BJ (cell line): ENCODE measurements at regions not wholly inside any gene's neighbourhood (a gene's known extent, or its start where the extent isn't known, plus 50 kb on each side); places are given as distances from the start of the nearest gene placed in this dataset.

ENCODE experiments used
- CTCF ChIA-PET: fragments of 350-600 bp; formaldehyde crosslinking; extraction: SDS; loops from one replicate; lab custom pipeline; 2021; ENCODE audit warnings: antibody characterized with exemption, inconsistent platforms; lab: Yijun Ruan, JAX
- POLR2A ChIA-PET: fragments of 300-600 bp; sonication (Branson Sonifier 250); formaldehyde crosslinking; extraction: SDS; loops from one replicate; lab custom pipeline; 2021; ENCODE audit warnings: antibody characterized with exemption; lab: Charles Lee
- DNase-seq: peaks from one replicate; pipeline ENCODE4 v3.0.0-alpha.2; 2011; ENCODE audit warnings: low read depth
- H3K27me3 ChIP-seq: 2 replicates; pipeline ENCODE4 v1.6.0; 2011; ENCODE audit warnings: low read length; ENCODE audit not compliant: control insufficient read depth, insufficient read depth
- H3K36me3 ChIP-seq: 2 replicates; pipeline ENCODE4 v1.5.1; 2011; ENCODE audit warnings: low read length; ENCODE audit not compliant: control insufficient read depth, insufficient read depth
- H3K4me3 ChIP-seq: 2 replicates; pipeline ENCODE4 v1.5.1; 2011; ENCODE audit warnings: low read depth, mild to moderate bottlenecking, control low read depth, low read length
- TF ChIP-seq, protein P1 (sequence below): IDR thresholded peaks from 2 replicates; pipeline ENCODE4 v1.5.1; 2011; ENCODE audit warnings: low read depth, mild to moderate bottlenecking, control low read depth, inconsistent platforms, low read length, moderate library complexity; ENCODE audit not compliant: insufficient read depth

DNA sequence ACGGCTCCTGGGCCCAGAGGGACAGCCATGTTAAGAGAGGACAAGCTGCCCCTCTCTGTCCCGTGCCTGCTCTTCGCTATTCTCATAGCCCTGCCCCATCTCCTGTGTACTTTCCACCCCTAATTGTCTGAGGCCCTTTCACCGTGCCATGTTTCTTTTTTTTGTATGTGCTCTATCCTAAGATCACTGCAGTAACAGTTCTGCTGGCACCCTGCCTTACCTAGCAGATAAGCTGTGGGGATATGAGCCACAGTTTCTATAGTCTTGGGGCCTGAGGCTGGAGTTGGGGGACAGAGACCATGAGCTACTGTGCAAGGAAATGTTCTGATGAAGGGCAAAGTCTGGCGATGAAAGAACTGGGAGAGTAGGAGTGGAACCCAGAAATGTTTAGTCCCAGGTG is 269.5 kb upstream of the CITED2 start:
- Histone ChIP-seq H3K4me3 (no peak overlapping the region), H3K27me3 (no peaks in the 10 kb centered on the region), H3K36me3 (no peaks in the 10 kb centered on the region)
- POLR2A ChIA-PET, result no interaction called here
- CTCF ChIA-PET, result interaction anchor here (0.6 to 1.1 kb wide), 2 partner anchors 8 to 1305 kb away, joined by 3 to 6 read pairs; no protein-coding TSS in a partner anchor
- DNase-seq, result no peak
- TF ChIP-seq, protein P1, sequence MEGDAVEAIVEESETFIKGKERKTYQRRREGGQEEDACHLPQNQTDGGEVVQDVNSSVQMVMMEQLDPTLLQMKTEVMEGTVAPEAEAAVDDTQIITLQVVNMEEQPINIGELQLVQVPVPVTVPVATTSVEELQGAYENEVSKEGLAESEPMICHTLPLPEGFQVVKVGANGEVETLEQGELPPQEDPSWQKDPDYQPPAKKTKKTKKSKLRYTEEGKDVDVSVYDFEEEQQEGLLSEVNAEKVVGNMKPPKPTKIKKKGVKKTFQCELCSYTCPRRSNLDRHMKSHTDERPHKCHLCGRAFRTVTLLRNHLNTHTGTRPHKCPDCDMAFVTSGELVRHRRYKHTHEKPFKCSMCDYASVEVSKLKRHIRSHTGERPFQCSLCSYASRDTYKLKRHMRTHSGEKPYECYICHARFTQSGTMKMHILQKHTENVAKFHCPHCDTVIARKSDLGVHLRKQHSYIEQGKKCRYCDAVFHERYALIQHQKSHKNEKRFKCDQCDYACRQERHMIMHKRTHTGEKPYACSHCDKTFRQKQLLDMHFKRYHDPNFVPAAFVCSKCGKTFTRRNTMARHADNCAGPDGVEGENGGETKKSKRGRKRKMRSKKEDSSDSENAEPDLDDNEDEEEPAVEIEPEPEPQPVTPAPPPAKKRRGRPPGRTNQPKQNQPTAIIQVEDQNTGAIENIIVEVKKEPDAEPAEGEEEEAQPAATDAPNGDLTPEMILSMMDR, result no peak

DNA sequence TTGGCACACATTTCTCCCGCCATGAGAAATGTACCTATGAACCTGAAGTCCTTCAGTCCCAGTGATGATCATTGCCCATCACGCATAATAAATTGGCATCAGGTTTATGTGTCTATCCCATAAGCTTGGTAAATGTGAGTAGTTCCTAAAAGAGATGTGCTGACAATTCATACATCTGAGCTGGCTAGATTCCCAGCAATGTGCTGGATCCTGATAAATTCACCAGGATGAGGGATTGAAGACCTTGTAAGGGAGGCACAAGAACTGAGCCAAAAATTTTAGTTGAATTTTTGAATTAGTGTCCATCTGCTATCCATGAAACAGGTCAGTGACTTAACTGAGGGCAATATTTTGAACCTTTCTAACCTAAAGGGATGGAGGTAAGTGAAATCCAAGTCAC is 267.9 kb upstream of the CITED2 start:
- no peaks in the 10 kb centered on the region for H3K36me3 ChIP-seq
- POLR2A ChIA-PET, result no interaction called here
- no peaks in the 10 kb centered on the region for H3K27me3 ChIP-seq
- H3K4me3 ChIP-seq, result no peak overlapping the region
- TF ChIP-seq, protein P1, result no peak
- DNase-seq, result no peak
- CTCF ChIA-PET, result no interaction called here

DNA sequence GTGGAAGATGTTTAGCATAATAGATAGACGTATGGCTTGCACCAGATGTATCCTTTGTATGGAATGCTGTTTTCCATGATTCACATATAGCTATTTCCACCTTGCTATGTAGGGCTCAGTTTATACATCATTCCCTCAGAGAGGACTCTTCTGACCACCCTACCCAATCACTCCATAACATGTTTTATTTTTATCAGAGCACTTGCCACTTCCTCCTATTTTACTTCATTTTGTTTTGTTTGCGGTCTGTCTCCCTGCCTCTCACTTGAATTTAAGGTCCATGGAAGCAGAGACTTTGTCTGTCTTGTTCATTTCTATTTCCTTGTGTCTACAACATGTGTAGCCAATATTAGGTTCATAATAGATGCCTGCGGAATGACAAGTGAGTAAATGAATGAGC is 266.9 kb upstream of the CITED2 start:
- no peak overlapping the region for H3K4me3 ChIP-seq
- CTCF ChIA-PET, result no interaction called here
- H3K27me3 ChIP-seq, result no peaks in the 10 kb centered on the region
- POLR2A ChIA-PET, result no interaction called here
- no peaks in the 10 kb centered on the region for H3K36me3 ChIP-seq
- TF ChIP-seq, protein P1, result no peak
- DNase-seq, result no peak

DNA sequence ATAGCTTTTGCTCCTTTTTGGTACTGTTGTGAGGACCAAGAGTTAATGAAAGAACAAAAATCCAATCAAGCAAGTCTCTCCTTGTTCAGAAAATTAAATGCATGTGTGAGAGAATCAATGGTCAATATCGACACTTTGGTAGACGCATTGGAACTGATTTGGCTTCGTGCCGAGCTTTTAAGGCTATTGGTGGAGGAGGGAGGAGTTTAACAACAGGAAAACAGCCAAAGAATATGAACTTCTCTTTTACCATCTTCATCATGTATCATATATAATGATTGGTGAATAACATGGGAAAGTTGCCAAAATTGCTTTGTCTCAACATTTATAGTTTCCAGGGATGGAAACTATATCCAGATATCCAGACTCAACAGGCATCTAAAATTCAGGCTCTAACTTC is 266.5 kb upstream of the CITED2 start:
- no peak overlapping the region for H3K4me3 ChIP-seq
- no peak for DNase-seq
- CTCF ChIA-PET, result no interaction called here
- TF ChIP-seq, protein P1, result no peak
- POLR2A ChIA-PET, result no interaction called here
- no peaks in the 10 kb centered on the region for H3K36me3 ChIP-seq
- no peaks in the 10 kb centered on the region for H3K27me3 ChIP-seq

DNA sequence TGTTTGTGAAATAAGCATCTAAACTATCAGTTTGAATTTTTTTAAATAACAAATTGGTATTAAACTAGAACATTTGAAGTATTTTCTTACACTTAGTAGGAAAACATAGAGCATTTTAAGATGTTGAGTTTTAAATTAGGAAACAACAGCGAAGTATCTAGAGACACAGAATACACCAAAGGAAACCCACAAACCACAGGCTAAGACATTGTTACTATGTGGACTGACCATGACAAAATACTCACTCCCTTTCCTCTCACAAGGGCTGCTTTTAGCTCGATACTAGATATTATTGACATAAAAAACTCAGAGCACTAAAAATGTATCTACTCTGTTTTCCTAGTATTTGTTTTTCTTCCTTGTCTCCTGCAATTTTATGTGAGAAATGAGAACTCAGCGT is 266.0 kb upstream of the CITED2 start:
- Histone ChIP-seq H3K36me3 (no peaks in the 10 kb centered on the region), H3K27me3 (no peaks in the 10 kb centered on the region), H3K4me3 (no peak overlapping the region)
- TF ChIP-seq, protein P1, result no peak
- ChIA-PET CTCF (no interaction called here), POLR2A (no interaction called here)
- DNase-seq, result no peak
